C1 segment of cervical spinal cord (tissue), 14 donors: ENCODE measurements at regions not wholly inside any gene's neighbourhood (a gene's known extent, or its start where the extent isn't known, plus 50 kb on each side); places are given as distances from the start of the nearest gene placed in this dataset.

Experiments used
- DNase-seq, 14 donors: peaks; one replicate each; lab custom pipeline; 2025; lab: John Stamatoyannopoulos, UW

GRCh38 chr5:117242028-117242427 is 667.4 kb upstream of the SEMA6A start:
- DNase-seq, result no peak

GRCh38 chr5:117236941-117237340 is 662.3 kb upstream of the SEMA6A start:
- no peak for DNase-seq

- no peak for DNase-seq
Observed at GRCh38 chr5:117235786-117236185, 661.2 kb upstream of the SEMA6A start.

GRCh38 chr5:117230375-117230774 is 655.8 kb upstream of the SEMA6A start:
- no peak for DNase-seq

- DNase-seq, result no peak
Observed at GRCh38 chr5:117220730-117221129, 646.1 kb upstream of the SEMA6A start.

GRCh38 chr5:117218789-117219188 is 644.2 kb upstream of the SEMA6A start:
- no peak for DNase-seq

GRCh38 chr5:117212866-117213265 is 638.2 kb upstream of the SEMA6A start:
- no peak for DNase-seq

- no peak for DNase-seq
Observed at GRCh38 chr5:117210796-117211195, 636.2 kb upstream of the SEMA6A start.

- no peak for DNase-seq
Observed at GRCh38 chr5:117209479-117209878, 634.9 kb upstream of the SEMA6A start.

GRCh38 chr5:117207088-117207668 is 632.6 kb upstream of the SEMA6A start:
- DNase-seq, result no peak

GRCh38 chr5:117205894-117206293 is 631.3 kb upstream of the SEMA6A start:
- no peak for DNase-seq

- peak in 2 of 14 donors; percentile 14 to 94 for DNase-seq
Observed at GRCh38 chr5:117204926-117205869, 630.6 kb upstream of the SEMA6A start.

GRCh38 chr5:117204404-117204803 is 629.8 kb upstream of the SEMA6A start:
- peak in 2 of 14 donors; percentile 1 to 50 for DNase-seq

GRCh38 chr5:117203584-117203983 is 629.0 kb upstream of the SEMA6A start:
- DNase-seq, result no peak

- DNase-seq, result no peak
Observed at GRCh38 chr5:117201001-117201400, 626.4 kb upstream of the SEMA6A start.

GRCh38 chr5:117195076-117195475 is 620.5 kb upstream of the SEMA6A start:
- peak in 1 of 14 donors; percentile 7 for DNase-seq

GRCh38 chr5:117191251-117191650 is 616.6 kb upstream of the SEMA6A start:
- no peak for DNase-seq

- DNase-seq, result no peak
Observed at GRCh38 chr5:117189784-117190183, 615.2 kb upstream of the SEMA6A start.

GRCh38 chr5:117188211-117188610 is 613.6 kb upstream of the SEMA6A start:
- DNase-seq, result no peak

GRCh38 chr5:117186751-117187150 is 612.1 kb upstream of the SEMA6A start:
- no peak for DNase-seq

GRCh38 chr5:117183326-117183725 is 608.7 kb upstream of the SEMA6A start:
- no peak for DNase-seq

GRCh38 chr5:117182104-117182503 is 607.5 kb upstream of the SEMA6A start:
- DNase-seq, result no peak

- DNase-seq, result no peak
Observed at GRCh38 chr5:117177302-117177701, 602.7 kb upstream of the SEMA6A start.
